GM19372 (cell line): ENCODE measurements at regions not wholly inside any gene's neighbourhood (a gene's known extent, or its start where the extent isn't known, plus 50 kb on each side); places are given as distances from the start of the nearest gene placed in this dataset.
"Not testable (repeated sequence)": the region's sequence is repeated elsewhere in the genome, so short reads cannot be mapped to it uniquely, and the experiment has no call there.

Source experiments
- ATAC-seq: cut with Tn5 transposase; IDR thresholded peaks from one replicate; pipeline ENCODE4 v1.9.1; 2021; ENCODE audit warnings: mild to moderate bottlenecking, low read depth, moderate library complexity; ENCODE audit not compliant: unreplicated experiment

- no peak for ATAC-seq
Observed at GRCh38 chr12:83349907-83350611, 663.4 kb downstream of the TMTC2 start.

GRCh38 chr12:83346333-83346732 is 659.6 kb downstream of the TMTC2 start:
- no peak for ATAC-seq

GRCh38 chr12:83343767-83344166 is 657.1 kb downstream of the TMTC2 start:
- no peak for ATAC-seq

- ATAC-seq, result no peak
Observed at GRCh38 chr12:83335748-83336147, 649.0 kb downstream of the TMTC2 start.

- ATAC-seq, result no peak
Observed at GRCh38 chr12:83326666-83327065, 640.0 kb downstream of the TMTC2 start.

- no peak for ATAC-seq
Observed at GRCh38 chr12:83323866-83324265, 637.2 kb downstream of the TMTC2 start.

- ATAC-seq, result no peak
Observed at GRCh38 chr12:83322809-83323208, 636.1 kb downstream of the TMTC2 start.

GRCh38 chr12:83321971-83322370 is 635.3 kb downstream of the TMTC2 start:
- no peak for ATAC-seq

- ATAC-seq, result no peak
Observed at GRCh38 chr12:83320350-83320749, 633.6 kb downstream of the TMTC2 start.

GRCh38 chr12:83318386-83319098 is 631.8 kb downstream of the TMTC2 start:
- ATAC-seq, result no peak

- ATAC-seq, result no peak
Observed at GRCh38 chr12:83317595-83317994, 630.9 kb downstream of the TMTC2 start.

- ATAC-seq, result no peak
Observed at GRCh38 chr12:83313827-83314226, 627.1 kb downstream of the TMTC2 start.

GRCh38 chr12:83313322-83313721 is 626.6 kb downstream of the TMTC2 start:
- no peak for ATAC-seq

GRCh38 chr12:83276904-83277303 is 590.2 kb downstream of the TMTC2 start:
- ATAC-seq, result no peak

GRCh38 chr12:83271201-83271600 is 584.5 kb downstream of the TMTC2 start:
- ATAC-seq, result no peak

- ATAC-seq, result no peak
Observed at GRCh38 chr12:83265808-83266207, 579.1 kb downstream of the TMTC2 start.

GRCh38 chr12:83261998-83262397 is 575.3 kb downstream of the TMTC2 start:
- ATAC-seq, result no peak

- not testable (repeated sequence) for ATAC-seq
Observed at GRCh38 chr12:83260126-83260525, 573.4 kb downstream of the TMTC2 start.

GRCh38 chr12:83257726-83258125 is 571.0 kb downstream of the TMTC2 start:
- ATAC-seq, result no peak

GRCh38 chr12:83256562-83256961 is 569.9 kb downstream of the TMTC2 start:
- no peak for ATAC-seq

- no peak for ATAC-seq
Observed at GRCh38 chr12:83250866-83251265, 564.2 kb downstream of the TMTC2 start.

- ATAC-seq, result no peak
Observed at GRCh38 chr12:83245156-83245555, 558.5 kb downstream of the TMTC2 start.
